ENCODE measurements at regions not wholly inside any gene's neighbourhood (a gene's known extent, or its start where the extent isn't known, plus 50 kb on each side); places are given as distances from the start of the nearest gene placed in this dataset.

DNA sequence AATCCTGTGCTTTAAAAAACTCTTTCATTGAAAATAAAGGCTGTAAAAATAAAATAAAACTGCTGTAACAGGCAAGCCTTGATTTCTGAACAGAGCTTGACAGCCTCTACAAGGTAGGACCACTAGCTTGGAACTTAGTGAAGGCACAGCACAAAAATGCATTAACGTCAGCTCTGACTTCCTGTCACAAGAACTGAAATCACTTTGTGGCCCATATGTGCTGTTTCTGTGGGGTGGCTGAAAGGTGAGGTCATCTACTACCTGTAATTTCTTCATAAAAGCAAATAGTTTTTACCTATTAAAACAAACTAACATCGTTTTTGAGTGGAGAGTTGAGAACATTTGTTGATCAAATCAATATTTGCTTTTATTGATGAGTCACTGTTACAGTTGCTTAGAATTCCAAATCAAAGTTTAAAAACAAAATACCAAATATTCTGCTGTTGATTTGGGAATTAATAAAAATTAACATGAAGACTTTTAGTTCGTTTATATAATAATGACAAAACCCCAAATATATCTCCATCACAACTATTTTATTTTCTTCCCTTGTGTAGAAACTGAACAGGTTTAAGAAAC lies 1034.1 kb downstream of the MCTP2 start:
- no peak for DNase-seq (ENCODE audit: low read depth in 1 of 2, low spot score in 2 of 2)
- TF ChIP-seq, protein P1, sequence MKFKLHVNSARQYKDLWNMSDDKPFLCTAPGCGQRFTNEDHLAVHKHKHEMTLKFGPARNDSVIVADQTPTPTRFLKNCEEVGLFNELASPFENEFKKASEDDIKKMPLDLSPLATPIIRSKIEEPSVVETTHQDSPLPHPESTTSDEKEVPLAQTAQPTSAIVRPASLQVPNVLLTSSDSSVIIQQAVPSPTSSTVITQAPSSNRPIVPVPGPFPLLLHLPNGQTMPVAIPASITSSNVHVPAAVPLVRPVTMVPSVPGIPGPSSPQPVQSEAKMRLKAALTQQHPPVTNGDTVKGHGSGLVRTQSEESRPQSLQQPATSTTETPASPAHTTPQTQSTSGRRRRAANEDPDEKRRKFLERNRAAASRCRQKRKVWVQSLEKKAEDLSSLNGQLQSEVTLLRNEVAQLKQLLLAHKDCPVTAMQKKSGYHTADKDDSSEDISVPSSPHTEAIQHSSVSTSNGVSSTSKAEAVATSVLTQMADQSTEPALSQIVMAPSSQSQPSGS (IDR thresholded peaks at IDR 0.05; ENCODE audit: low read length), result no peak
- TF ChIP-seq PHF8 (conservative IDR thresholded peaks at IDR 0.05; ENCODE audit: low read depth, low read length) (no peak), RNF2 (IDR thresholded peaks at IDR 0.05; ENCODE audit: borderline replicate concordance, low read depth, low read length, missing control alignments, poor library complexity, severe bottlenecking) (no peak), SIX5 (IDR thresholded peaks at IDR 0.05; ENCODE audit: low read depth, low read length) (no peak), TEAD4 (IDR thresholded peaks at IDR 0.05; ENCODE audit: low read depth, low read length) (no peak), SAP30 (IDR thresholded peaks at IDR 0.05; ENCODE audit: insufficient read depth, insufficient replicate concordance, low read length) (no peak), ZNF274 (IDR thresholded peaks at IDR 0.05; ENCODE audit: borderline replicate concordance, extremely low read depth, low read length) (no peak), SP1 (IDR thresholded peaks at IDR 0.05; ENCODE audit: low read depth, low read length) (no peak)
- TF ChIP-seq, protein P2, sequence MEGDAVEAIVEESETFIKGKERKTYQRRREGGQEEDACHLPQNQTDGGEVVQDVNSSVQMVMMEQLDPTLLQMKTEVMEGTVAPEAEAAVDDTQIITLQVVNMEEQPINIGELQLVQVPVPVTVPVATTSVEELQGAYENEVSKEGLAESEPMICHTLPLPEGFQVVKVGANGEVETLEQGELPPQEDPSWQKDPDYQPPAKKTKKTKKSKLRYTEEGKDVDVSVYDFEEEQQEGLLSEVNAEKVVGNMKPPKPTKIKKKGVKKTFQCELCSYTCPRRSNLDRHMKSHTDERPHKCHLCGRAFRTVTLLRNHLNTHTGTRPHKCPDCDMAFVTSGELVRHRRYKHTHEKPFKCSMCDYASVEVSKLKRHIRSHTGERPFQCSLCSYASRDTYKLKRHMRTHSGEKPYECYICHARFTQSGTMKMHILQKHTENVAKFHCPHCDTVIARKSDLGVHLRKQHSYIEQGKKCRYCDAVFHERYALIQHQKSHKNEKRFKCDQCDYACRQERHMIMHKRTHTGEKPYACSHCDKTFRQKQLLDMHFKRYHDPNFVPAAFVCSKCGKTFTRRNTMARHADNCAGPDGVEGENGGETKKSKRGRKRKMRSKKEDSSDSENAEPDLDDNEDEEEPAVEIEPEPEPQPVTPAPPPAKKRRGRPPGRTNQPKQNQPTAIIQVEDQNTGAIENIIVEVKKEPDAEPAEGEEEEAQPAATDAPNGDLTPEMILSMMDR (IDR thresholded peaks at IDR 0.05; ENCODE audit: control extremely low read depth in 1 of 3, insufficient read depth in 1 of 3, low read depth in 1 of 3, low read length in 3 of 3), result no peak

More for the DNA sequence above, 1034.1 kb downstream of the MCTP2 start:
- H3K18ac ChIP-seq (ENCODE audit: extremely low read depth, low read length), result no peak overlapping the region
- H3K4me1 ChIP-seq (replicated peaks in 1 of 4; ENCODE audit: control insufficient read depth in 3 of 4, insufficient read depth in 4 of 4, low read length in 3 of 4), result no peaks in the 10 kb centered on the region
- no peak overlapping the region for H4K91ac ChIP-seq (replicated peaks; ENCODE audit: insufficient read length, low read length)
- H3K27ac ChIP-seq (ENCODE audit: low read depth, low read length), result no peak overlapping the region
- H3K23ac ChIP-seq (ENCODE audit: insufficient read length), result no peak overlapping the region
- ChIA-PET CTCF (ENCODE audit: partially characterized antibody) (interaction anchor here (1.4 kb wide), 1 partner anchor 19 kb away, joined by 3 read pairs; no protein-coding TSS in a partner anchor), POLR2A (ENCODE audit: partially characterized antibody) (no interaction called here)
- no peak overlapping the region for H2AFZ ChIP-seq (ENCODE audit: low read length)
- H3K56ac ChIP-seq (replicated peaks; ENCODE audit: insufficient read length, low read depth, low read length), result no peak overlapping the region
- no peaks in the 10 kb centered on the region for H3K9me3 ChIP-seq (ENCODE audit: insufficient read depth in 2 of 2, low read depth in 1 of 2, low read length in 1 of 2)
- no peak overlapping the region for H3K4me2 ChIP-seq (ENCODE audit: insufficient read depth in 1 of 2, low read depth in 2 of 2, low read length in 2 of 2)
- WGBS, 2 experiments (ENCODE audit: extremely low coverage in 1 of 2, insufficient coverage in 1 of 2, insufficient read length in 1 of 2, insufficient replicate concordance in 2 of 2, low coverage in 1 of 2, low lambda C conversion rate in 2 of 2, missing lambda C conversion rate in 1 of 2), result 87% methylated on average over 3 of the region's 3 CpGs; no CpG with 5 or more reads in 1 of the 2 experiments
- no peak overlapping the region for H2BK120ac ChIP-seq (replicated peaks; ENCODE audit: low read depth, low read length)
- H3K4ac ChIP-seq (replicated peaks; ENCODE audit: insufficient read length, low read depth, low read length), result no peak overlapping the region
- no peak overlapping the region for H2BK20ac ChIP-seq (ENCODE audit: low read length)
- no peak overlapping the region for H3K9ac ChIP-seq (replicated peaks in 1 of 4; ENCODE audit: extremely low read depth in 1 of 4, low read depth in 3 of 4, low read length in 3 of 4)
- H2BK5ac ChIP-seq (ENCODE audit: low read depth, low read length), result no peak overlapping the region
- H4K5ac ChIP-seq (ENCODE audit: insufficient read length, low read depth, low read length), result no peak overlapping the region
- H3K23me2 ChIP-seq (ENCODE audit: low read depth, low read length), result no peaks in the 10 kb centered on the region
- no peak overlapping the region for H3K4me3 ChIP-seq (ENCODE audit: extremely low read depth in 1 of 4, insufficient read depth in 2 of 4, low read depth in 3 of 4, low read length in 4 of 4)
- H4K20me1 ChIP-seq (replicated peaks in 1 of 2; ENCODE audit: control insufficient read depth in 1 of 2, insufficient read depth in 2 of 2, low read length in 2 of 2), result no peaks in the 10 kb centered on the region
- no peaks in the 10 kb centered on the region for H3K27me3 ChIP-seq (replicated peaks in 1 of 4; ENCODE audit: control insufficient read depth in 3 of 4, extremely low read depth in 1 of 4, insufficient read depth in 3 of 4, low read length in 3 of 4)
- no peaks in the 10 kb centered on the region for H3K79me1 ChIP-seq (ENCODE audit: low read depth, low read length)
- no peaks in the 10 kb centered on the region for H3K79me2 ChIP-seq (ENCODE audit: control insufficient read depth in 1 of 2, insufficient read depth in 2 of 2, low read length in 2 of 2)
- no peak overlapping the region for H2BK12ac ChIP-seq (ENCODE audit: low read depth, low read length)
- H3K36me3 ChIP-seq (ENCODE audit: control insufficient read depth in 2 of 4, insufficient read depth in 4 of 4, low read length in 3 of 4), result no peaks in the 10 kb centered on the region
- no peak overlapping the region for H4K8ac ChIP-seq (ENCODE audit: extremely low read depth, insufficient read depth, low read length)
- no peak overlapping the region for H2BK15ac ChIP-seq (ENCODE audit: low read length)
- FAIRE-seq, result no peak
- no peak overlapping the region for H2AK5ac ChIP-seq (ENCODE audit: low read depth, low read length)
- no peak overlapping the region for H3K14ac ChIP-seq (ENCODE audit: insufficient read length)

Data from H1 (cell line).